ENCODE measurements at regions not wholly inside any gene's neighbourhood (a gene's known extent, or its start where the extent isn't known, plus 50 kb on each side); places are given as distances from the start of the nearest gene placed in this dataset.

GRCh38 chr12:3416670-3417069 is 74.3 kb upstream of the PRMT8 start:
- intact Hi-C loops (cut with micrococcal nuclease) (no loop called here), dilution Hi-C loops (cut with HindIII; ENCODE audit: low sequenced_read_pairs, unreplicated experiment) (no loop called here), in situ Hi-C loops (cut with MboI; ENCODE audit: low sequenced_read_pairs) (no loop called here)
- Histone ChIP-seq H3K23ac (ENCODE audit: low read depth, low read length) (no peak overlapping the region), H3K4ac (ENCODE audit: low read depth, low read length) (no peak overlapping the region), H3K18ac (ENCODE audit: low read depth, low read length) (no peak overlapping the region), H4K91ac (ENCODE audit: insufficient read depth, low read depth, low read length) (no peak overlapping the region), H4K20me1 (ENCODE audit: insufficient read depth, low read length) (no peaks in the 10 kb centered on the region), H3K14ac (replicated peaks; ENCODE audit: low read depth, low read length) (no peak overlapping the region), H2BK5ac (ENCODE audit: low read depth, low read length, poor library complexity, severe bottlenecking) (no peak overlapping the region), H2BK120ac (ENCODE audit: low read depth, low read length) (no peak overlapping the region), H3K27ac (ENCODE audit: insufficient read depth, low read length) (no peak overlapping the region), H2AK5ac (ENCODE audit: low read depth, low read length) (no peak overlapping the region), H3K4me2 (ENCODE audit: low read depth, low read length) (no peak overlapping the region), H3K9me1 (ENCODE audit: insufficient read depth, low read length) (no peaks in the 10 kb centered on the region), H2BK20ac (ENCODE audit: low read depth, low read length) (no peak overlapping the region), H3K79me1 (ENCODE audit: low read depth in 1 of 2, low read length in 2 of 2) (no peaks in the 10 kb centered on the region), H2AK9ac (replicated peaks; ENCODE audit: low read depth, low read length, poor library complexity) (no peak overlapping the region), H3K9ac (ENCODE audit: low read depth, low read length) (no peak overlapping the region), H4K5ac (ENCODE audit: low read depth, low read length) (no peak overlapping the region), H3K27me3 (ENCODE audit: control insufficient read depth, insufficient read depth, low read length) (peaks cover 4% of the 10 kb centered on the region), H2AFZ (replicated peaks; ENCODE audit: low read length, poor library complexity) (no peak overlapping the region), H3K56ac (ENCODE audit: extremely low read depth, insufficient read depth, low read length) (no peak overlapping the region), H3K9me3 (ENCODE audit: control insufficient read depth, insufficient read depth, low read length) (no peaks in the 10 kb centered on the region), H3K4me3 (ENCODE audit: insufficient read depth, low read depth, low read length) (no peak overlapping the region), H2BK15ac (ENCODE audit: low read depth, low read length) (no peak overlapping the region), H3K4me1 (ENCODE audit: control insufficient read depth, insufficient read depth, low read length) (no peaks in the 10 kb centered on the region), H4K8ac (ENCODE audit: low read depth in 2 of 2, low read length in 2 of 2) (no peak overlapping the region), H3K36me3 (ENCODE audit: control insufficient read depth, insufficient read depth, low read length) (no peaks in the 10 kb centered on the region)
- CTCF ChIA-PET: no interaction called here
- no peak for DNase-seq
- BruUV-seq (replicated peaks): no TSS peak
- TF ChIP-seq NFE2L2 (IDR thresholded peaks at IDR 0.05; ENCODE audit: low read depth, low read length) (no peak), RAD21 (IDR thresholded peaks at IDR 0.05; ENCODE audit: low read length) (no peak), MAZ (IDR thresholded peaks at IDR 0.05; ENCODE audit: borderline replicate concordance, low read depth, low read length) (no peak), MXI1 (IDR thresholded peaks at IDR 0.05; ENCODE audit: borderline replicate concordance, low read depth, low read length) (no peak), BHLHE40 (IDR thresholded peaks at IDR 0.05; ENCODE audit: low read depth, low read length) (no peak), RFX5 (IDR thresholded peaks at IDR 0.05; ENCODE audit: low read depth, low read length) (no peak), CHD1 (IDR thresholded peaks at IDR 0.05; ENCODE audit: low read depth, low read length) (no peak), FOS (IDR thresholded peaks at IDR 0.05; ENCODE audit: low read depth, low read length) (no peak), MAFK (IDR thresholded peaks at IDR 0.05; ENCODE audit: low read depth, low read length) (no peak), SMC3 (IDR thresholded peaks at IDR 0.05; ENCODE audit: low read depth, low read length) (no peak), USF2 (IDR thresholded peaks at IDR 0.05; ENCODE audit: low read depth, low read length) (no peak), ELK1 (IDR thresholded peaks at IDR 0.05; ENCODE audit: borderline replicate concordance, low read depth, low read length) (no peak), POLR2A (IDR thresholded peaks at IDR 0.05; ENCODE audit: low read depth, low read length) (no peak), CEBPB (IDR thresholded peaks at IDR 0.05; ENCODE audit: low read depth, low read length) (no peak), CTCF (conservative IDR thresholded peaks at IDR 0.05; ENCODE audit: low read depth, low read length) (no peak), RCOR1 (IDR thresholded peaks at IDR 0.05; ENCODE audit: insufficient replicate concordance, low read length) (no peak)
- 50% methylated on average over 1 of the region's 1 CpG; no CpG with 5 or more reads in 1 of the 2 experiments for WGBS, 2 experiments (ENCODE audit: extremely low coverage in 2 of 2, insufficient read length in 1 of 2)
- ATAC-seq (ENCODE audit: low read depth): no peak
- POLR2A ChIA-PET (ENCODE audit: unreplicated experiment): no interaction called here

Data from IMR-90 (cell line).